ENCODE measurements at regions not wholly inside any gene's neighbourhood (a gene's known extent, or its start where the extent isn't known, plus 50 kb on each side); places are given as distances from the start of the nearest gene placed in this dataset.
"Not testable (repeated sequence)": the region's sequence is repeated elsewhere in the genome, so short reads cannot be mapped to it uniquely, and the experiment has no call there.

- not testable (repeated sequence) for DNase-seq
Measured at GRCh38 chr16:88232401-88233258, 150.1 kb upstream of the ZNF469 start.

GRCh38 chr16:88233621-88234420 is 148.9 kb upstream of the ZNF469 start:
- not testable (repeated sequence) for DNase-seq

GRCh38 chr16:88234421-88235271 is 148.1 kb upstream of the ZNF469 start:
- DNase-seq, result not testable (repeated sequence)

GRCh38 chr16:88235691-88236090 is 147.1 kb upstream of the ZNF469 start:
- DNase-seq, result not testable (repeated sequence)

GRCh38 chr16:88236229-88236628 is 146.5 kb upstream of the ZNF469 start:
- not testable (repeated sequence) for DNase-seq

GRCh38 chr16:88237314-88237713 is 145.4 kb upstream of the ZNF469 start:
- DNase-seq, result not testable (repeated sequence)

- DNase-seq, result not testable (repeated sequence)
Measured at GRCh38 chr16:88237761-88238415, 144.9 kb upstream of the ZNF469 start.

GRCh38 chr16:88238732-88239274 is 144.0 kb upstream of the ZNF469 start:
- DNase-seq, result not testable (repeated sequence)

- not testable (repeated sequence) for DNase-seq
Measured at GRCh38 chr16:88240118-88240517, 142.6 kb upstream of the ZNF469 start.

GRCh38 chr16:88240776-88241175 is 142.0 kb upstream of the ZNF469 start:
- DNase-seq, result not testable (repeated sequence)

- not testable (repeated sequence) for DNase-seq
Measured at GRCh38 chr16:88241404-88242311, 141.1 kb upstream of the ZNF469 start.

GRCh38 chr16:88242312-88243295 is 140.2 kb upstream of the ZNF469 start:
- DNase-seq, result not testable (repeated sequence)

GRCh38 chr16:88243921-88244320 is 138.8 kb upstream of the ZNF469 start:
- DNase-seq, result not testable (repeated sequence)

GRCh38 chr16:88245241-88246081 is 137.3 kb upstream of the ZNF469 start:
- not testable (repeated sequence) for DNase-seq

GRCh38 chr16:88246955-88247582 is 135.7 kb upstream of the ZNF469 start:
- not testable (repeated sequence) for DNase-seq

GRCh38 chr16:88247583-88247966 is 135.2 kb upstream of the ZNF469 start:
- DNase-seq, result not testable (repeated sequence)

- DNase-seq, result not testable (repeated sequence)
Measured at GRCh38 chr16:88248761-88249160, 134.0 kb upstream of the ZNF469 start.

GRCh38 chr16:88250381-88250780 is 132.4 kb upstream of the ZNF469 start:
- not testable (repeated sequence) for DNase-seq

Data from activated CD4-positive, alpha-beta T cell treated with anti-CD3 and anti-CD28 coated beads, Interleukin-2, amount 50 U/mL, for 4 hours (primary cell).